Inflammatory macrophage (primary cell): ENCODE measurements at regions not wholly inside any gene's neighbourhood (a gene's known extent, or its start where the extent isn't known, plus 50 kb on each side); places are given as distances from the start of the nearest gene placed in this dataset.
"Not testable (repeated sequence)": the region's sequence is repeated elsewhere in the genome, so short reads cannot be mapped to it uniquely, and the experiment has no call there.

Source experiments
- DNase-seq, 2 donors: peaks; one replicate each; pipeline ENCODE4 v3.0.0-alpha.2; 2020 to 2022

DNA sequence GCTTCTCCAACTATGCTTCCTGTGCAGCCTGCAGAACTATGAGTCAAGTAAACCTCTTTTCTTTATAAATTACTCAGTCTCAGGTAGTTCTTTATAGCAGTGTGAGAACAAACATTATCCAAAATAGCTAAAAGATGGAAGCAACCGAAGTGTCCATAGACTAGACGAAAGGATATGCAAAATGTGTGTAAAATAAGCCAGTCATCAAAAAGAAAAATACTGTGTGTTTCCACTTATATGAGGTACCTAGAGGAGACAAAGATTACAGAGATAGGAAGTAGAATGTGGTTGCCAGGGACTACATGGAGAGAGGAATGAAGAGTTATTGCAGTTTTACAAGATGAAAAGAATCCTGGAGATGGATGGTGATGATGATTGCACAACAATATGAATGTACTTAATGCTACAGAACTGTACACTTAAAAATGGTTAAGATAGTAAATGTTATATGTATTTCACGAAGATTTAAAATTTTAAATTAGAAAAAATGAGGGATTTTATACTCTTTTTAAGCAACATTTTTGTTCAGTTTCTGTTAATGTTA lies 99.3 kb upstream of the FN1 start:
- no peak for DNase-seq

DNA sequence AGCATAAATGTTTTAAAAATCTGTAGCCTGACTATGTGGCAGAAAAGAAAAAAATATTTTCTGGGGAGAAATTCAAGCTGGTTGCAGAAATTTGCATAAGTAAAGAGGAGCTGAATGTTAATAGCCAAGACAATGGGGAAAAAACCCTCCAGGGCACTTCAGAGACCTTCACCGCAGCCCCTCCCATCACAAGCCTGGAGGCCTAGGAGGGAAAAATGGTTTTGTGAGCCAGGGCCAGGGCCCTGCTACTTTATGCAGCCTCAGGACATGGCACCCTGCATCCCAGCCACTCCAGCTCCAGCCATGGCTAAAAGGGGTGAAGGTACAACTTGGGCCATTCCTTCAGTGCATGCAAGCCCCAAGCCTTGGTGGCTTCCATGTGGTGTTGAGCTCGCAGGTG lies 97.8 kb upstream of the FN1 start:
- not testable (repeated sequence) for DNase-seq

DNA sequence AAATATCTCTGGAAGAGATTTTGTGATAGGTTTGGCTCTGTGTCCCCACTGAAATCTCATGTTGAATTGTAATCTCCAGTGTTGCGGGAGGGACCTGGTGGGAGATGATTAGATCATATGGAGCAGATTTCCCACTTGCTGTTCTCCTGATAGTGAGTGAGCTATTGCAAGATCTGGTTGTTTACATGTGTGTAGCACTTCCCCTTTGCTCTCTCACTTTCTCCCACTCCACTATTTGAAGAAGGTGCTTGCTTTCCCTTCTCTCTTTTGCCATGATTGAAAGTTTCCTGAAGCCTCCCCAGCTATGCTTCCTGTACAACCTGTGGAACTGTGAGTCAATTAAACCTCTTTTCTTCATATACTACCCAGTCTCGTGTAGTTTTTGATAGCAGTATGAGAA lies 97.0 kb upstream of the FN1 start:
- DNase-seq = peak; percentile 69 to 71

DNA sequence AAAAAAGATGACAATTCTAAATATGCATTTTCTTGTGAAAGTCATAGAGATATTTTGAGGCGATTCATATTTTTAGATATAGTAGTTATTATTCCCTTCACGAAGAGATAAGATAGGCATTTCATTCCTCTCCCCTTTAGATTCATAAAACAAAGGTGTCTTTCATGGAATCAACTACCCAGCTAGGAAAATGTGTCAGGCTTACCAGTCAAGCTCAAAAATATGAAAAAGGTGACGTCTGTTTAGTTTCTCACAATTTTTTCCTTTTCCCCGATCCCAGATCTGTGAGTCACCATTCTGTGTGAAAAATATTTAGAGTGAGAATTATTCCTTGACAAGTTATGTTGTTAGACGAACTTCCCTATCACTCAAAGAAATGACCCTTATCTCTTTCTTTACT lies 95.4 kb upstream of the FN1 start:
- DNase-seq = no peak

DNA sequence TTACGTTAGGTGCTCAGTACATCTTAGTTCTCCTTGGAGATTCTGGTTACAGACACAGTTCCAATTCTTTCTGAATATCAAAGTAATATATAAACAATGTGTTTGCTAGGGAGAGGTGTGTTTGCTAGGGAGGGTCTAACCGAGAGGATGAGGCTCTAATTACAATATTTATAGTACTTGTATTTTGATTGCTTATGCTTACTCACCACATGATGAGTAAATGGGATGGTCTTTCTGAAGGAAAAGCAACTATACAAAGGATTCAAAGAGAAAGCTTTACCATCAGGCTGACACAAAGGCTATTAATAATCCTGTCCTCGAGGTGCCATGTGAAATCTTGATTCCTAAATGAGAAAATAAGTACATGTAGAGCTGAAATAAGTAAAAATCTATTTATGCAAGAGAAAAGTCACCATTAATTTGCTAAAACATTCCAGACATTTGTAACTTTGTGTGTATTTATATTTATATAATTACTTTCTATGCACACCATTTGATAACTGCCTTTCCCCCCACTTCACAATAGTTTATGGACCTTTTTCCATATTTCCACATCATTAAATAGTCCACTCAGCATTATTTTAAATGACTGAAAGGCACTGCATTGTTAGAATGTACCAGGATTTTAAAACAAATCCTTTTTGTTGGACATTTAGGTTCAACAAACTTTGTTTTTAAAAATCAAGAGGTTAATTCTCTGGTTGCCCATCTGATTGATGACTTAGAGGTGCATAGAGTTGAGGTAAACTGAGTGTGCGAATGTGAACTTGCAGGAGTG lies 94.5 kb upstream of the FN1 start:
- no peak for DNase-seq

DNA sequence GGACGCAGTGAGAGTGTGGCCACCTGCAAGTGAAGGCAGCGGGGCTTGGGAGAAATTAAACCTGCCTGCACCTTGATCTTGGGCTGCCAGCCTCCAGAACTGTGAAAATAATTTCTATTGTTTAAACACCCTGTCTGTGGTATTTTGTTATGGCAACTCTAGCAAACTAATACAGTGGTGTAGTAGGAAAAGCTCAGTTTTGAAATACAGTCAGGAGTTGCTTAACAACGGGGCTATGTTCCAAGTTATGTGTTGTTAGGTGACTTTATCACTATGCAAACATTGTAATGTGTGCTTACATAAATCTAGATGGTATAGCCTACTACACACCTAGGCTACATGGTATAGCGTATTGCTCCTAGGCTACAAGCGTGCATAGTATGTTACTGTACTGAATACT lies 93.4 kb upstream of the FN1 start:
- DNase-seq = no peak

DNA sequence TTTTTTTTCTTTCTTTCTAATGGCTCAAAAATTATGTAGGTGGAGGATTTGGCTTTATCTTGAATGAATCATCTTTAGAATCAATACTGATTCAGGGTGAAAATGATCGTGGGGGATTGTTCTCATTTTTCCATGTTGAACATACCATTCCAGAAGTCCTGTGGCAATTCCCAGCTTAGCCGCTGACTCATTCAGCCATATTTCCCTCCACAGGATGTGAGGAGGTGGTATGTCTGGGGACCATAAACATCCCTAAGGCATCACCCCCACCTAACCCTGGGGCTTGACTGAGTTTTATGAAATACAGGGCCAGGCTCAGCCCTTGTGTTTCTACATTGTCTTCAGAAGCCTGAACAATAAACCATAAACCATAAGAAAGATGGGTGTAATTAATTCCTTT lies 92.7 kb upstream of the FN1 start:
- DNase-seq = no peak

DNA sequence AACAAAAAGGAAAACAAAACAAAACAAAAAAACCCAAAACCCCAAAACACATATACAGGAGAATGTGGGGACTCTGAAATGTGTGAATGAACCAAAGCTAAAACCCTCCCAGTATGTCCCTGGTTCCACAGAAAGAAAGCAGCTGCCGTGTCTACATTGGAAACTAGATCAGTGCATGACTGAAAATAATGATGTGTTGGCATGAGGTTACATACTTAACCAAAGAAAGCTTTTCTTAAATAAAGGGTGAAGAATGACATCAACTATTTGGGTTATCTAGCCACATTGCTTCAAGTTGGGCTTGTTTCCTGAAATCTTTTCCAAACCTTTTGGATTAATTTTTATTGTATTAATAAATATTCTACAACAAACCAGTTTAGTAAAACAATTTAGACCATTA lies 91.9 kb upstream of the FN1 start:
- no peak for DNase-seq

DNA sequence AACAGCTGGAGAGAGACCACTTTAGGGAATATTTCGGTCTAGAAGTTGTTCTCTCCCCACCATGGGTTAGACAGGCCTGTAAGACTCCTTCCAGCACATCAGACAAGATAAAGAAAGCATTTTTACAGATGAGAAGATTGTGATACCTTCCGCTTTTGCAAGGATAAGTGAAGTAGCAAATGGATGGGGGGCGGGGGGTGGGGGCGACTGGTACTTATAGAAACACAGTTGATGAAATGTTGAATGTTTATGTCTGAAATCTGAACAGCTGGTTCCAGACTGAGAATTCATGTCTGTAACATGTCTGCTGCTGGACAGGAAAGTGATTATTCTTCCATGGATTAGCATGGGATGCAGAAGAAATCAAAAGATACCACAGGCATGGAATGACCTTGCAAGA lies 90.5 kb upstream of the FN1 start:
- DNase-seq = no peak

DNA sequence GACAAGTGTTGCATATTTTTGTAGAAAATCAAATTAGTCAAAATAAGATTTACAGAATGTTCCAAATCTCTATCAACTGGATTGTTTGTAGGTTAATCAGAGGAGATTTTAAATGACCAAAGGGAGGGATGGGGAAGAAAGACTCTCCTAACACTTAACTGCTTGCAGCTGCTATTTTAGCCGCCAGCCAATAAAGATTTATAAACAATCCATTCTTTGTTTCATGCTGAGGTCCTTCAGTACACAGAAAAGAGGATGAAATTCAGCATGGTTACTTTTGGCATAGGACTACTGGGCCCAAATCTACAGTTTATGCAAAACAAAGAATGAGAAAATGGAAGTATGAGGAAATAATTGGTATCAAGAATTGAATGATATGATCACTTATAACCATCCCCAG lies 86.4 kb upstream of the FN1 start:
- no peak for DNase-seq

DNA sequence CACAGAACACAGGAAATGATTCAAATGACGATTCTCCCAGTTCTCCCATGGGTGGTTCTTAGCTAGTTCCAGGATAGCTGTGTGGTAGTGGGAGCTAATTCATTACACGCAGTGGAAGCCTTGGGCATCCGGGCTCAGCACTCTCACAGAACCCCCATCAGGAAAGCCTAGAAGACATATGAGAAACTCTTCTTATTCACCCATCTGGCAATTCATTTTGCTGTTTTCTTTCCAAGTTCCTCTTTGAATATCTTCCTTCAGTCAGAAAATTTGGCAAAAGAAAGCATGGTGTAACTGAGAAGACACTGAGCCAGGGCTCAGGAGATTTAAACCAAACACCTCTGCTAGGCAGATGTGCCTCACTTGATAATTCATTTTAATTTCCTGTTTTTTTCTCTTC lies 85.2 kb upstream of the FN1 start:
- DNase-seq = no peak

DNA sequence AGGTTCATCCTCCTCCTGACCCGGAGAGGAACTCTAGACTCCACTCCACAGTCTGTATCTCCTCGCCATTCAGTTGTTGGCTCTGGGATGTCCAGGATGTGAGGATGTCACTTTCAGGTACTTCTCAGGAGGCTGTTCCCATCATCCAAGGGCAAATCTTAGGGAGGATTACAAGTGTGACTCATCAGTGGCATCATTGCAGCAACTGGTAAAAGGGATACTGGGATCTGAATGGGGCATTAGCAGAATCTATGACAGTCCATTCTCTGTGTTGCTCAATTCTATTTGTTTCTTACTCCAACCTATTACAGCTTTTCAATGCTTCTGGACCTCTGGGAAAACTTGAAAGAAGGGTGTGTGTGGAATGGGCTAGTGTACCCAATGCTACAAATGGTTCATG lies 81.5 kb upstream of the FN1 start:
- DNase-seq = no peak

DNA sequence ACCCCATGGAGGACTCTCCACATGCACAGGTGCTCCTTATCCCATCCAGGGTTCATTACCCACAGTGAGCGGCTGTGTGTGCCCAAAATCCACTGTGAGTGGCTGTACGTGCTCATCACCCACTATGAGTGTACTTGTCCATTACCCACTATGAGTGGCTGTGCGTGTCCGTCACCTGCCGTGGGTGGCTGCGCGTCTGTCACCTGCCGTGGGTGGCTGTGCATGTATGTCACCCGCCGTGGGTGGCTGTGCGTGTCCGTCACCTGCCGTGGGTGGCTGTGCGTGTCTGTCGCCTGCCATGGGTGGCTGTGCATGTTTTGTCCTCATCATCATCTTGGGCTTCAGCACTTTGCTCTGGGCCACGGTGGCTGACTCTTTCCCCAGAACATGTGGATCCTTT lies 78.6 kb upstream of the FN1 start:
- DNase-seq = no peak

DNA sequence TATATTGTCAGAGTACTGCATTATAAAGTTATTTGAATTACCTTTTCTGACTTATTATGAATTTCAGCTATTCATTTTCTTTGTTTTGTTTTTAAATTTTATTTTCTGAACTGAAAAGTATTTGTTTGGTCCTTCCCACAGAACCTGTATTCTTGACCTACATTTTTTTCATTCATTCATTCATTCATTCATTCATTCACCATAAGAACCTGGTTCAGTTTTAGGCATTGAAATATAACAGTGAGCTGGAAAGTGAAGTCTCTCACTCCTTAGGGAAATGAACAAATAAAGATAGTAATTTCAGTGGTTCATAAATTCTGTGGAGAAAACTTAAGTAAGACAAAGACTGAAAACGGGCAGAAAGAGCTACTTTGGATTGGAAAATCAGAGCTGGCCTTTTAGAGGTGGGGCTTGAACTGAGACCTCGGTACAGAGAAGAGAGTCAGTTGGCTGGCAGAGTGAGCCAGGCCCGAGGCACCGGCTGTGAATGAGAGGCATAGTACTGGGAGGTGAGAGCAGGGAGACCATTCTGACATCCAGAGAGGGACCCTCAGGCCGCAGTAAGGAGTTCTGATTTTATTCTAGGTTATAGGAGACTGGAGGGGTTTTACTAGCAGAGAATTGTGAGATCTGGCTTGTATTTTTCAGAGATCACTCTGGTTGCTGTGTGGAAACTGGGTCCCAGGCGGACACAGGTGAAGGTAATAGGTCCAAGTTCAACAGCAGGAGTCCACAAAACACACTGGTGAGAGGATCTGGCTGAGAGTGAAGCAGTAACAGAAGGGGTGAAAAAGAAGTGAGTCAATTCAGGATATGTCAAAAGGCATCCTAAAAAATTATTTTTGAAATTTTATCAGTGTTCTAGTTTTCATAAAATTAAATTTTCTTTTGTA lies 75.8 kb upstream of the FN1 start:
- DNase-seq = no peak

DNA sequence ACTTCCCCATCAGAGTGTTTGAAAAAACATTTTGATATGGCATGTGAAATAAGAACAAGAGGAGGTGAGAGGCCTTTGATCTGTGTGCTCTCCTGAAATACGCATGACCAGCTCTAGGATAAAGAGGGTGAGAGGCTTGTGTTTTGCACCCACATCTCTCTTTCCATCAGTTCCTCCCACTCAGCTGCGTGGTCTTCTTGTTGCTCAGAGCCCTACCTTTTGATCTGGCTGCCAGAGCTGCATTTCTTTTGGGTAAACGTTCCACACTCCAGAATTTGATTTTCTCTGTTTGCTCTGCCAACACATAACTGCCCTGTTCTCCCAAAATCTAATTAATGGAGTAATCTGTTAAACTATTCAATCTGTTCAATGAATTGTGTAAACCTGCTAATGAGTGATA lies 72.0 kb upstream of the FN1 start:
- no peak for DNase-seq

DNA sequence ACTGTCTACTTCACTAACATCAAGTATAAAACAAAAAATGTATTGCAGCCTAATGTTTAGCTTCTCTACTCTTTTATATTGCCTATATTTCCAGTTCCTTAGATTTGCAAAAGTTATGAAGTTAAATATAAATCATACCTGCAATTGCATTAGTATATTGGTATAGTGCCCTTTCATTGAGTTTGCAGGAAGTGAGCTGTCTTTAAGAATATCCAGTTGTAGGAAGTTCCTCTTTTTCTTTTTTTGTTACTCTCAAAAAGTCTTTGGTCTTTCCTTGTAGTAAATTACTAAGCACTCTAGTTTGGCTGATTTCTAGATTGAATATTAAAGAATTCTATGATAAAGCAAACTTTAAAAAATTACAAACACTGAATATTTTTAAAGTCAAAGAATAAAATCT lies 71.3 kb upstream of the FN1 start:
- DNase-seq = peak in 1 of 2 donors; percentile 54

DNA sequence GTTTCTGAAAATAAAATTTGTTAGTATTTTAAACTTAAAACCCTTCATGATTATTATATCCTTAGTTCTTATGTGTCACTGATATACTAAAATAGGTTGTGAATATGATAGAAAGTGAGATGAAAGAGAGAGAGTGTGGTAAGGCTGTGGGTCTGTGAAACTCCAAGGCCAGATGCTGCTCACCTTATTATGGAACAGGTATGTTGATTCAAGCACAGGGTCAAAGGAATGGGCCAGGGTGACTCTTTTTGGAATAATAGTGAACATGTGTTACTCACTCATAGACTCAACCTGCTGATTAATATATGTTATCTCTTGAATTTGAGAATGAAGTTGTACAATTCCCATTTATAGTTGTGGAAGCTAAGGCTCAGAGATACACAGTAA lies 70.7 kb upstream of the FN1 start:
- DNase-seq = no peak

DNA sequence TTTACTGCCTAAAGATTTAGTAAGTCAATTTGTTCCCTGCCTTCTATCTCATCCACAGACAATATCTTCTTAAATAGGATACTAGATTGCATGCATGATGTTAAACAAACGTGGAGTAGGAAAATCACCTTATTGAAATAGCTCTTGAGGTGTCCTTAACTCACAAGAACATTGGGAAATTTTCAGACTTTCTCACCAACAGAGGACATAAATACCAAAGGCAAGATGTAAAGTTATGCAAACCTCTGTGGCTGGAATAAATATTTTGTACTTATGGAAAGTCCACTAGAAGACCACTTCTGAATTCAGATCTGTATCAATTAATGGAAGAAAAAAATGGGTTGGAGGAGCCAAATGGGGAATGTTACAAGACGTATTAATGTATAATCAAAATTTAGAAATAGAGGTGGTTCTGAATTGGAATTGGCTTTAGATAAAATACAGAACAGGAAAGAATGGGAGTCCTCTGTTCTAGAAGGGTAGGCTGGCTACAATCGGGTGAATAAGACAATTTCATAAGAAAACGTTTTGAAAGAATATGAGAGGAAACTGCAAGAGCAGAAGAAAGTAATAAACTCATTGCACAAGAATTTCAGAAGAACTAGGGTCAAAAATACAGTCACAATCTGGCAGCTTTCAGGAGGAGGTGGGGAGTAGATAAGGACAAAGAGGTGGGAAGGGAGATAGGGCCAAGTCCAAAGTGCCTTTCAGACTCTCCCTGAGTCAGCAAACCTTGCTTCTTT lies 69.3 kb upstream of the FN1 start:
- DNase-seq = peak; percentile 50 to 90

DNA sequence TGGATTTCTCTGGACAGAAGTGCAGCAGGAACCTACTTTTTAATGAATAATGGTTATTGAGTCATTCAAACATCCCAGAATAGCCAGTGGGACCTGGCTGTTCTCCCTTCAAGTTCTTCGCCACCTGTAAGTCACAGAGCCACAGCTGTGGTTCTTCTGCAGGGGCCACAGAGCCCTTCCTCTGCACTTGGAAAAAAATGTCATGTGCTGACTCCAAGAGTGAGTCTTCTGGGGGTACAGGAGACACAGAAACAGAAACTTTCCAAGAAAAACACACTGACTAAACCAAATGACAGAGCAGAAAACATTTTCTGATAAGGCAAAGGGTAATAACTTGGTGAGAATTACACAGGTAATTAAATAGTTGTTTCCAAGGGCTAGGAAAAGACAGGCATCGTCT lies 68.7 kb upstream of the FN1 start:
- DNase-seq = no peak

DNA sequence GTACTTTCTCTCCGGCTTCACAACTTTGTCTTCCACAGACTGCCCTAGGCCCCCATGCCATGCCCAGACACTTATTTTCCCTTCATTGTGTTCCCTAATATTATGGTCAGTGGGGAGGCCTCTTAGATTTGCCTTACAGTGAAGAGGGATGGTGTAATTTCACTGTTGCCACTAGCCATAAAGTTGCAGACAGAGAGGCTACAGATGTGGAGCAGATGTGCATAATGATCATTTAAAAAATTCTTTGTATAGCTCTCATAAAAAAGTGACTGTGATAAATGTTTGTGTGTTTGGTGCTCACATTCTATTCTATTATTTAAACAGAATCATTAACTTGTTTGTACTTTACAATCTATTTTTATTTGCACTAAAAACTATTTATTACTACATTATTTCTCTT lies 67.5 kb upstream of the FN1 start:
- DNase-seq = no peak

DNA sequence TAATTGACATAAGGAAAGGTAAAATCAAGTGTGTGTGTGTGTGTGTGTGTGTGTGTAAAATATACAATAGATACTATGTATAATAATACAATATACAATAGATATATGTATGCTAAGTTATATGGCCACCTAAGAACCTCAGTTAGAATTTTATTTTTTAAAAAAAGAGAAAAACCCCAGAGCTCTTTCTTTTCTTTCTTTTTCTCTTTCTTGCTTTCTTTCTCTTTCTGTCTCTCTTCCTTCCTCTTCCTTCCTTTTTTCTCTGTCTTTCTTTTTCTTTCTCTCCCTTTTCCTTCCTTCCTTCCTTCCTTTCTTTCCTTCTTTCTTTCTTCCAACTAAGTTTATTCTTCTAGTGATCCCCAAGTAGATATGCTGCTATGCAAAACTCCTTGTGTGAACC lies 64.6 kb upstream of the FN1 start:
- DNase-seq = no peak

DNA sequence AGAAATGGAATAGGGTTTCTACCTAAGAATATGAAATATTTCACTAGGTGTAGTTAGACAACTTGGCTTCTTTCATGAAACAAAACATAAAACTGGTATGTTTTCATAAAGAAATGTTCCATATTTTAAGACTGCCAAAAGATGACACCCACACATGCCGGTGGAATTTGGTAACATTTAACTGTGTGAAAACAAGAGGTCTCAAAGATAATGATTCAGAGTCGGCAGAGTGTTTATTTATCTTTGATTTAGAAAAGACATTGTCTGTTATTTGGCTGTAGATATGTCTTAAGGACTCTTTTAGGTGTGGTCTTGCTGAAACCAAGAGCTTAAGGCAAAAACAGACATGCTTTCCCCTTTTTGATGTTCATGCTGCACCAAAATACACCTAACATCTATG lies 63.5 kb upstream of the FN1 start:
- no peak for DNase-seq

DNA sequence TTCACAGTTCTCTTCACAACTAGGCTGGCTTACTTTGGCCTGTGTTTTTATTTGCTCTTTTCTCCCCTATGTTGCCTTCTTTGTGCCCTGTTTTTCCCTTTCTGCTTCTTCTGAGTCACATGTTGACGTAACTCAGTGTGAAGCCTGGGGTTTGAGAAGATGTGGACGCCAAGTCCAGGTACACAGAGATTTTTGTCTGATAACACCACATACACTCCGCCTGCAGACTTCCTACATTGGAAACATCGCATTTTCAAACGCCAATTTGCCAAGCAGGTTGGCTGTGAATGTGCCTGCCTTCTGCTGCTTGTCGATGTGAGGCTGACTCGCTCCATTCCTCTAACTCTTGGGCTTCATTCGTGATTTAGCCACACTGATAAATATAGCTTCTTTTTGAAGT lies 62.6 kb upstream of the FN1 start:
- DNase-seq = no peak
